SU-DHL-6 (cell line): ENCODE measurements at regions not wholly inside any gene's neighbourhood (a gene's known extent, or its start where the extent isn't known, plus 50 kb on each side); places are given as distances from the start of the nearest gene placed in this dataset.

ENCODE experiments used
- EZH2phosphoT487 ChIP-seq: fragments of 200-600 bp; sonication (generic), shearing (Covaris generic); conservative IDR thresholded peaks from 2 replicates; pipeline ENCODE4 v1.6.1; 2018; ENCODE audit warnings: mild to moderate bottlenecking, antibody characterized with exemption, low read length, moderate library complexity, mixed read lengths
- TF ChIP-seq, protein P1 (sequence below): fragments of 200-600 bp; sonication (generic); IDR thresholded peaks from one replicate; pipeline ENCODE4 v1.5.1; 2017; ENCODE audit warnings: antibody characterized with exemption, mild to moderate bottlenecking, low read length, moderate library complexity; ENCODE audit not compliant: insufficient read depth, poor library complexity, severe bottlenecking

DNA sequence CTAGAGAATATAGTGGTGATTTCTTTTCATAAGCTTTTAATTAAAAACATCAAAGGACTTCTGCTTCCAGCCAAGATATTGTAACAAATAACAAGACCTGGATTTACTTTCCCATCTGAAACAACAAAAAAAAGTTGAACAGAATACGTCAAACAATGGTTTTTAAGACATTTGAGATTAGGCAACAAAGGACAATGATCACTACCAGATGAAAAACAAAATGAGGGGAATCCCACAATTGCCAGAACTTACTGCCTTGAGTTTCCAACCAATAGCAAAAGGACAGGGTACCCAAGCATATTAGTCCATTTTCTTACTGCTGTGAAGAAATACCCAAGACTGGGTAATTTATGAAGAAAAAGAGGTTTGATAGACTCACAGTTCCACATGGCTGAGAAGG is 341.4 kb upstream of the INTU start:
- TF ChIP-seq, protein P1, sequence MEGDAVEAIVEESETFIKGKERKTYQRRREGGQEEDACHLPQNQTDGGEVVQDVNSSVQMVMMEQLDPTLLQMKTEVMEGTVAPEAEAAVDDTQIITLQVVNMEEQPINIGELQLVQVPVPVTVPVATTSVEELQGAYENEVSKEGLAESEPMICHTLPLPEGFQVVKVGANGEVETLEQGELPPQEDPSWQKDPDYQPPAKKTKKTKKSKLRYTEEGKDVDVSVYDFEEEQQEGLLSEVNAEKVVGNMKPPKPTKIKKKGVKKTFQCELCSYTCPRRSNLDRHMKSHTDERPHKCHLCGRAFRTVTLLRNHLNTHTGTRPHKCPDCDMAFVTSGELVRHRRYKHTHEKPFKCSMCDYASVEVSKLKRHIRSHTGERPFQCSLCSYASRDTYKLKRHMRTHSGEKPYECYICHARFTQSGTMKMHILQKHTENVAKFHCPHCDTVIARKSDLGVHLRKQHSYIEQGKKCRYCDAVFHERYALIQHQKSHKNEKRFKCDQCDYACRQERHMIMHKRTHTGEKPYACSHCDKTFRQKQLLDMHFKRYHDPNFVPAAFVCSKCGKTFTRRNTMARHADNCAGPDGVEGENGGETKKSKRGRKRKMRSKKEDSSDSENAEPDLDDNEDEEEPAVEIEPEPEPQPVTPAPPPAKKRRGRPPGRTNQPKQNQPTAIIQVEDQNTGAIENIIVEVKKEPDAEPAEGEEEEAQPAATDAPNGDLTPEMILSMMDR, result no peak
- TF ChIP-seq EZH2phosphoT487, result no peak
